ENCODE measurements at regions not wholly inside any gene's neighbourhood (a gene's known extent, or its start where the extent isn't known, plus 50 kb on each side); places are given as distances from the start of the nearest gene placed in this dataset.

DNA sequence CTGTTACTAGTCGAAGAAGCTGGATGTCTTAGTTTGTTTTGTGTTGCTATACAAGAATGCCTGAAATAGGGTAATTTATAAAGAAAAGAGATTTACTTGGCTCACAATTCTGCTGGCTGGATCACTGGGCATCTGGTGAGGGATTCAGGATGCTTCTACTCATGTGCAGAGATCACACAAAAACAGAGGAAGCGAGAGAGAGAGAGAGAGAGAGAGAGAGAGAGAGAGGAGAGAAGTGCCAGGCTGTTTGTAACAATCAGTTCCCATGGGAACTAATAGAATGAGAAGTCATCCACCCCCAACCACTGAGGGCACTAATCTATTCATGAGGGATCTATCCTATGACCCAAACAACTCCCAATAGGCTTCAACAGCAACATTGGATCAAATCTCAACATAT lies 66.2 kb upstream of the FAM9A start:
- ChIA-PET POLR2A (no interaction called here), CTCF (interaction anchor here (0.6 kb wide), 1 partner anchor 865 kb away, joined by 4 read pairs; no protein-coding TSS in a partner anchor)
- H3K4me1 Mint-ChIP-seq (ENCODE audit: low read depth) = no peaks in the 10 kb centered on the region
- H3K9me3 Mint-ChIP-seq = no peaks in the 10 kb centered on the region
- intact Hi-C loops (cut with micrococcal nuclease) = no loop called here
- H3K27me3 Mint-ChIP-seq = peaks cover 1% of the 10 kb centered on the region
- no peaks in the 10 kb centered on the region for H3K36me3 Mint-ChIP-seq
- H3K4me3 Mint-ChIP-seq = no peak overlapping the region
- H3K27ac Mint-ChIP-seq = no peak overlapping the region
- no peak for DNase-seq

DNA sequence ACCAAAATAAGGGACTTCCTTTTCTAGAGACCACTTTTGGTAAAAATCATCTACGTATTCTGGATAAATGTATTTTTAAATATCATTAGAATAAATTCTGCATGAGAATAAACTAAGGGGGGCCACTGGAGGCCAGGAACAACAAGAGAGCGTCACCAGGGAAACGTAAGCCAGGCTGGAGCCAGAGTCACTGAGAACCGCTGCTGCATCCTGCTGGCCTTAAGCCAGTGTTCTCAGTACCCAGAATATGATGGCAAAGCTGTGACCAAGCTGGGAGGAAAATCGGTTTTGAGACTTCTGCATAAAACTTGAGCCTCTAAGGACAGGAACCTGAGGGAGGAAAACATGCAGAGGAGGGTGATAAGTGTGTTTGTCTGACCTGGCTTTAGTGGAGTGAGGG lies 63.0 kb upstream of the FAM9A start:
- H3K4me1 Mint-ChIP-seq (ENCODE audit: low read depth) = no peaks in the 10 kb centered on the region
- H3K27ac Mint-ChIP-seq = no peak overlapping the region
- no peaks in the 10 kb centered on the region for H3K9me3 Mint-ChIP-seq
- H3K4me3 Mint-ChIP-seq = no peak overlapping the region
- ChIA-PET CTCF (no interaction called here), POLR2A (no interaction called here)
- H3K36me3 Mint-ChIP-seq = no peaks in the 10 kb centered on the region
- no peak for DNase-seq
- intact Hi-C loops (cut with micrococcal nuclease) = no loop called here
- peaks cover 6% of the 10 kb centered on the region for H3K27me3 Mint-ChIP-seq

DNA sequence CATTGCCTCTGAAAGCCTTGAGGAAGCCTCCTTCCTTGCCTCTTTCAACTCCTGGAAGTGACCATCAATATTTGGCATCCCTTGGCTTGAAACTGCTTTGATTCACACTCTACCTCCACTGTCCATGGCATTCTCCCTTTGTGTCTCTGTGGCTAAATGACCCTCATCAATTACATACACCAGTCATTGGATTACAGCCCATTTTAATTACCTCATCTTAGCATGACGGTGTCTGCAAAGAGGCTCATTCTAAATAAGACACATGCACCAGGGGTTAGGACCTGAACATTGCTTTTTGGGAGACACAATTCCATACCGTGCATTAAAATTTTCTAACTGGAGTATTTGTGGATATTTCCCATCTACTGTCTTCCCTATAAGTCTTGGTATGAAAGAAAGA lies 60.7 kb upstream of the FAM9A start:
- Mint-ChIP-seq H3K4me1 (ENCODE audit: low read depth) (no peaks in the 10 kb centered on the region), H3K4me3 (no peak overlapping the region), H3K36me3 (no peaks in the 10 kb centered on the region), H3K27me3 (peaks cover 5% of the 10 kb centered on the region), H3K9me3 (no peaks in the 10 kb centered on the region), H3K27ac (no peak overlapping the region)
- ChIA-PET POLR2A (no interaction called here), CTCF (no interaction called here)
- DNase-seq = no peak
- intact Hi-C loops (cut with micrococcal nuclease) = no loop called here

DNA sequence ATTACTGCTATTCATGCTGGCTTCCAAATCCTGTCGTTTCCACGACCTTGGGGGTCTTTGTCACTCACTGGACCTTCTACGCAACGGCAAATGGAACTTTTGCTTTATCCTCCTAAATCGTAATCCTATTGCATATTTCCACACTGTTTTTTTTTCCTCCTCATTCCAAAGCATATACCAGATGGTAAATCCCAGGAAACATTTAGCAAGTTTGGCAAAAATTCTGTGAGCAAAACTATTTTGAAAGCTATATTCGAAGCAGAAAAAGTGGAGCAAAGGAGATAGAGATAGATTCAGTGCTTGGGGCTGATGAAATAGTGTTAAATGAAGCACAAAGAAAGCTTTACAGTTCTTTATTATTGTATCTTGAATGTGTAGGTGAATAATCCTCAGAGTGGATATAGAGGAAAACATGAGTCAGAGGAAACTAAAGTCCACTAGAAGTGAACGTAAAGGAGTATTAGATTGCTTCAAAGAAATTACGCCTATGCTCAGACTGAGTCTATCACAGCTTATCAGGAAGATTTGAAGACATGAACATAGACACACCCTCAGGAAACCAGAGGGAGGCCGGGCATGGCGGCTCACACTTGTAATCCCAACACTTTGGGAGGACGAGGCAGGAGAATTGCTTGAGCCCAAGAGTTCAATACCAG lies 50.2 kb upstream of the FAM9A start:
- ChIA-PET CTCF (no interaction called here), POLR2A (no interaction called here)
- H3K27me3 Mint-ChIP-seq = peaks cover 5% of the 10 kb centered on the region
- DNase-seq = no peak
- no peak overlapping the region for H3K27ac Mint-ChIP-seq
- H3K9me3 Mint-ChIP-seq = no peaks in the 10 kb centered on the region
- no peak overlapping the region for H3K4me3 Mint-ChIP-seq
- no peaks in the 10 kb centered on the region for H3K4me1 Mint-ChIP-seq (ENCODE audit: low read depth)
- H3K36me3 Mint-ChIP-seq = no peaks in the 10 kb centered on the region
- intact Hi-C loops (cut with micrococcal nuclease) = no loop called here
